Thymus (tissue), 11 donors: ENCODE measurements at regions not wholly inside any gene's neighbourhood (a gene's known extent, or its start where the extent isn't known, plus 50 kb on each side); places are given as distances from the start of the nearest gene placed in this dataset.

ENCODE experiments used
- DNase-seq, 9 donors: peaks; one replicate each; pipeline ENCODE4 v3.0.0-alpha.2; 2013; ENCODE audit warnings: low spot score in 9 of 9, low read depth in 6 of 9, missing footprints in 1 of 9
- H3K27ac ChIP-seq, 2 donors: one replicate each; pipeline ENCODE4 v1.5.1; 2013; ENCODE audit warnings: control low read depth in 1 of 2, low read depth in 1 of 2, low read length in 1 of 2, mild to moderate bottlenecking in 1 of 2, moderate library complexity in 1 of 2
- H3K27me3 ChIP-seq, 2 donors: one replicate each; pipeline ENCODE4 v1.5.1; 2013; ENCODE audit warnings: low read length in 1 of 2; ENCODE audit not compliant: control insufficient read depth in 2 of 2, insufficient read depth in 1 of 2
- H3K36me3 ChIP-seq, 2 donors: one replicate each; pipeline ENCODE4 v1.5.1; 2013; ENCODE audit warnings: low read length in 1 of 2, mild to moderate bottlenecking in 1 of 2, moderate library complexity in 1 of 2; ENCODE audit not compliant: control insufficient read depth in 2 of 2, insufficient read depth in 2 of 2
- H3K4me1 ChIP-seq, 2 donors: one replicate each; pipeline ENCODE4 v1.5.1; 2013; ENCODE audit warnings: low read length in 2 of 2; ENCODE audit not compliant: control insufficient read depth in 2 of 2, insufficient read depth in 2 of 2
- H3K4me3 ChIP-seq, 2 donors: one replicate each; pipeline ENCODE4 v1.5.1; 2013; ENCODE audit warnings: low read length in 2 of 2, control low read depth in 1 of 2, mild to moderate bottlenecking in 1 of 2
- H3K9me3 ChIP-seq, 2 donors: one replicate each; pipeline ENCODE4 v1.5.1; 2013; ENCODE audit warnings: low read length in 1 of 2, mild to moderate bottlenecking in 1 of 2; ENCODE audit not compliant: control insufficient read depth in 2 of 2, insufficient read depth in 1 of 2
- WGBS: extraction: QIAGEN DNeasy Blood & Tissue Kit; methylation state at CpG from one replicate; pipeline ENCODE4 v1.1.7; 2013; 5-methylcytosine and 5-hydroxymethylcytosine counted together
- donor health status: healthy.

GRCh38 chr20:62574230-62574993 is 67.9 kb upstream of the SLCO4A1 start:
- H3K9me3 ChIP-seq = peaks cover 0 to 3% of the 10 kb centered on the region in 2 donors
- 93% methylated on average over 23 of the region's 23 CpGs for WGBS
- no peak overlapping the region for H3K4me3 ChIP-seq
- no peak for DNase-seq
- peaks cover 0 to 40% of the 10 kb centered on the region in 2 donors for H3K27me3 ChIP-seq
- no peaks in the 10 kb centered on the region for H3K36me3 ChIP-seq
- H3K27ac ChIP-seq = no peak overlapping the region
- H3K4me1 ChIP-seq = no peaks in the 10 kb centered on the region

GRCh38 chr20:62575976-62576722 is 66.2 kb upstream of the SLCO4A1 start:
- H3K27ac ChIP-seq = no peak overlapping the region
- no peak for DNase-seq
- WGBS = 81% methylated on average over 23 of the region's 23 CpGs
- H3K9me3 ChIP-seq = peaks cover 0 to 3% of the 10 kb centered on the region in 2 donors
- no peaks in the 10 kb centered on the region for H3K4me1 ChIP-seq
- no peaks in the 10 kb centered on the region for H3K36me3 ChIP-seq
- H3K4me3 ChIP-seq = no peak overlapping the region
- peaks cover 2 to 49% of the 10 kb centered on the region in 2 donors for H3K27me3 ChIP-seq

DNA sequence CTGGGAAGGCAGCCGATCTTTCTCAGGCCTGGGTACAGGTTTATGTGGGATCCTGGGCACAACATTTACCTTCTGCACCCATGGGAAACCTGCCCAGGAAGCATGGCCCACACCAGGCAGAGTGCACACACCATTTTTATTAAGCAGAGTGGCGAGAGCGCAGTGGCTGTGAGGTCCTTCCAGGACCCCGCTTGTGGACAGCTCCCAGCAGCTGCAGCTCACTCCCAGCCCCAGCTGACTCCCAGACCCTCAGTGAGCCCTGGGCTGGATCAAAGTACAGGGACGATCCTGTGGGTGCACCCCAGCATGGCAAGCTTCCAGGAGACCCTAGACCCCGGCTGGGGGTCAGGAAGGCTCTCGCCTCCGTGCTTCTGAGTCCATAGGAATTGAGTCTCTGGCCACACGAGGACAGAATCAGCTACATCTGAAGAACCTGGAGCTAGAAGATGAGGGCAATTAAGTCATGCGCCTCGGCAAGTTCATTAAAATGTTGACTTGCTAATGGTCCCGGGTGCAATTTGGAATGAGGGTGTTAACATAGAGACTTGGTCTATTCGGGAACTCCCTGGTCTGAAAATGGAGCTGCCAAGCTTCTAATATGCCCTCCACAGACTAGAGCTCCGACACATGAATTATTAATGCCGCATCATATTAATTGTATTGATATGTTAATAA is 65.4 kb upstream of the SLCO4A1 start:
- Histone ChIP-seq H3K36me3 (no peaks in the 10 kb centered on the region), H3K4me1 (no peaks in the 10 kb centered on the region), H3K27ac (no peak overlapping the region), H3K9me3 (peaks cover 0 to 3% of the 10 kb centered on the region in 2 donors), H3K4me3 (no peak overlapping the region), H3K27me3 (peaks cover 2 to 56% of the 10 kb centered on the region in 2 donors)
- DNase-seq = no peak
- 44% methylated on average over 15 of the region's 15 CpGs for WGBS

GRCh38 chr20:62577490-62577836 is 64.8 kb upstream of the SLCO4A1 start:
- Histone ChIP-seq H3K27me3 (peaks cover 6 to 61% of the 10 kb centered on the region in 2 donors), H3K4me1 (no peaks in the 10 kb centered on the region), H3K4me3 (no peak overlapping the region), H3K27ac (no peak overlapping the region), H3K36me3 (no peaks in the 10 kb centered on the region), H3K9me3 (no peaks in the 10 kb centered on the region)
- WGBS = 41% methylated on average over 14 of the region's 14 CpGs
- DNase-seq = no peak

GRCh38 chr20:62578294-62578897 is 63.9 kb upstream of the SLCO4A1 start:
- no peak for DNase-seq
- no peaks in the 10 kb centered on the region for H3K4me1 ChIP-seq
- no peak overlapping the region for H3K27ac ChIP-seq
- H3K36me3 ChIP-seq = no peaks in the 10 kb centered on the region
- 68% methylated on average over 20 of the region's 20 CpGs for WGBS
- no peaks in the 10 kb centered on the region for H3K9me3 ChIP-seq
- peaks cover 9 to 65% of the 10 kb centered on the region in 2 donors for H3K27me3 ChIP-seq
- H3K4me3 ChIP-seq = no peak overlapping the region

GRCh38 chr20:62580052-62580451 is 62.3 kb upstream of the SLCO4A1 start:
- Histone ChIP-seq H3K36me3 (no peaks in the 10 kb centered on the region), H3K27ac (no peak overlapping the region), H3K4me3 (no peak overlapping the region), H3K27me3 (peaks cover 9 to 72% of the 10 kb centered on the region in 2 donors), H3K4me1 (no peaks in the 10 kb centered on the region), H3K9me3 (no peaks in the 10 kb centered on the region)
- 58% methylated on average over 10 of the region's 10 CpGs for WGBS
- no peak for DNase-seq

- no peaks in the 10 kb centered on the region for H3K36me3 ChIP-seq
- H3K27ac ChIP-seq = no peak overlapping the region
- H3K9me3 ChIP-seq = no peaks in the 10 kb centered on the region
- H3K27me3 ChIP-seq = peaks cover 9 to 78% of the 10 kb centered on the region in 2 donors
- WGBS = 81% methylated on average over 12 of the region's 12 CpGs
- no peak for DNase-seq
- H3K4me3 ChIP-seq = no peak overlapping the region
- H3K4me1 ChIP-seq = no peaks in the 10 kb centered on the region
These were observed 61.6 kb upstream of the SLCO4A1 start for GRCh38 chr20:62580733-62581132.

- Histone ChIP-seq H3K4me1 (no peaks in the 10 kb centered on the region), H3K27me3 (peaks cover 9 to 74% of the 10 kb centered on the region in 2 donors), H3K27ac (no peak overlapping the region), H3K9me3 (no peaks in the 10 kb centered on the region), H3K4me3 (no peak overlapping the region), H3K36me3 (no peaks in the 10 kb centered on the region)
- 83% methylated on average over 23 of the region's 23 CpGs for WGBS
- DNase-seq = no peak
These were observed 61.0 kb upstream of the SLCO4A1 start for GRCh38 chr20:62581308-62581707.

DNA sequence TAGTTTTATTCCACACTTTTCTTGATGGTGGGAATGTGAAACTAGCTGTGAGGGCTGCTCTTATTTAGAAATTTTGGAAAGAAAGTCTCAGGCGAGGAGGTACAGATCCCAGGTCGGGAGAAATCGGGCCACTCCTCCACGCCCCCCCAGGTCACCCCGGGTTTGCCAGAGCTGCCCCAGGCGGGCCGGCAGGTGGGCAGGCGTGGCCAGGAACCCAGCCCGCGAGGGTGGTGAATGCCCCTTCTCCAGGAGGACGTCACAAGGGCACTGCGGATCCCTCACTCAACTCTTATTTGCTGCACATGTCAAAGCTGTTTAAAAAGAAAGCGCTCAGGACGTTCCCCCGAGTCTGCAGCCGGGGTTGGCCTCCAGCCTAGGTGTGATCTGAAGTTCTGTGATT is 60.5 kb upstream of the SLCO4A1 start:
- Histone ChIP-seq H3K27me3 (peaks cover 9 to 73% of the 10 kb centered on the region in 2 donors), H3K4me3 (no peak overlapping the region), H3K4me1 (no peaks in the 10 kb centered on the region), H3K36me3 (no peaks in the 10 kb centered on the region), H3K9me3 (no peaks in the 10 kb centered on the region), H3K27ac (no peak overlapping the region)
- no peak for DNase-seq
- 30% methylated on average over 16 of the region's 16 CpGs for WGBS
